IPS-18c (cell line): ENCODE measurements at regions not wholly inside any gene's neighbourhood (a gene's known extent, or its start where the extent isn't known, plus 50 kb on each side); places are given as distances from the start of the nearest gene placed in this dataset.
"Not testable (repeated sequence)": the region's sequence is repeated elsewhere in the genome, so short reads cannot be mapped to it uniquely, and the experiment has no call there.

Source experiments
- H3K4me3 ChIP-seq: 2 replicates; pipeline ENCODE4 v1.7.0; 2013; ENCODE audit warnings: low read depth, mild to moderate bottlenecking, low read length, moderate library complexity; ENCODE audit not compliant: insufficient read depth
- H3K9me3 ChIP-seq: one replicate; pipeline ENCODE4 v1.6.1; 2013; ENCODE audit warnings: mild to moderate bottlenecking, low read length, moderate library complexity; ENCODE audit not compliant: control insufficient read depth, insufficient read depth

DNA sequence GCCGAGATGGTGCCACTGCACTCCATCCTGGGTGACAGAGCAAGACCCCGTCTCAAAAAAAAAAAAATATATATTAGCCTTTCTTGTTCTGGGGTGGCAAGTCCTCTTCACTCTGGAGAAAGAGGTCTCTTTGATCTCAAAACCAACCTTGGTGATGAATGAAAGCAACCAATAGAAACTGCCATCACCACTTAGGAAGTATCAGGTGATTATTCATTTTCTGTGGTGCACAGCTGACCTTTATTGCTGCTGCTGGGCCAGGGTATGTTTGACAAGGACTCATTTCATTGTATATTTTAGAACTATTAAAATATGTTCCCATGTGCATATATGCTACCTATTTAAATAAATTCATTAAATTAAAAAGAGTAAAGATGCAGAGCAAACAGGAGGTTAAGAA is 76.0 kb upstream of the KIT start:
- no peaks in the 10 kb centered on the region for H3K9me3 ChIP-seq

DNA sequence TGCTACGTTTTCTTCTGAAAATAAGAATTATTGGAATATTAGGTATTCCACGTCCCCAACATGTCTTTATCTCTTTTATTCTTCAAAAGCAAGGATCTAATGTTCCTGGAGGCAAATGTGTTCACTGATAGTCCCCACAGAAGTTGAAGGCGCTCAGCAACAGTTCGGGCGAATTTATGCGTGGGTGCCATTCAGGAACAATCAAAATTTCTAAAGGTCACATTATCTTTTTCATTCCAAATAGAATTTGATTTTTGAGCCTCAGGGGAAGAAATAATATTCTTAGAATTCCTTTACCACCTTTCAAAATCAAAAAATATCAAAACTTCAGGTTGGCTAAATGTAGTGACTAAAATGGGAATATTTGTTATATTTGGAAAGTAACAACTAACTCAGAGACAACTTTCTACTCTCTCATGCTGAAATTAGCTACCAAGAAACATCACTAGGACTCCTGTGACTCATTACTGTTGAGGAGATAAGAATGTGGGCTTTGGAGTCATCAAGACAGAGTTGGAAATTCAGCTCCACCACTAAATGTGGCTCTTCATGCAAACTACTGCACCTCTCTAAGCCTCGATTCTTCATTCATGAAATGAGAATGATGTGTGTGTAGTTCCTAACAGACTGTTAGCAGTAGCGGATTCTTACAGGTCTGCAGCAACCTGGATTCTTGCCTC is 72.3 kb upstream of the KIT start:
- no peaks in the 10 kb centered on the region for H3K9me3 ChIP-seq
- H3K4me3 ChIP-seq, result no peak overlapping the region

More for the DNA sequence above, 76.0 kb upstream of the KIT start:
- H3K4me3 ChIP-seq, result no peak overlapping the region

DNA sequence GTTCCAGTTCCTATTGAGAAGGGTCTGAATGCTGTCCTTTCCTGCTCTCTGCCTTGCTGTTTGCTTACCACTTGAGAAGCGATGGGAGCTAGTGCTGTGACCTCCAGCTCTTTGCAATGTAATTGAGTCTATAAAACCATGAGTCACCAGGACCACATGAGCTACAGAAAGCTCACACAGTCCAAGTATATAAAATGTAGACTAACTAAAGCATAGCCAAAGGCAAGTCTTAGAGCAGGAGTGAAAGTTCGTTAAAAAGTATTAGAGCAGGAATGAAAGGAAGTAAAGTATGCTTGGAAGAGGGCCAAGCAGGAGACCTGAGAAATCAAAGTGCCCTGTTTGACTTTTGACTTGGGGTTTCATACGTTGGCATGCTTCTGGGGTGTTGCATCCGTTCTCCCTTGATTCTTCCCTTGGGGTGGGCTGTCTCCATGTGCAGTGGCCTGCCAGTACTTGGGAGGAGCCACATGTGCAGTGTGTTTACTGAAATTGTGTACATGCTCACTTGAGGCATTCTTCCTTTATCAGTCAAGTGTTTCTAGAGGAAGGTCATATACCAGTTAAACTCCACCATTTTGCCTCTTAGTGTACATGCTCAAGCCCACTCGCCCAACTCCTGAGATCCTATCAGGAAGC is 71.3 kb upstream of the KIT start:
- Histone ChIP-seq H3K9me3 (no peaks in the 10 kb centered on the region), H3K4me3 (no peak overlapping the region)

DNA sequence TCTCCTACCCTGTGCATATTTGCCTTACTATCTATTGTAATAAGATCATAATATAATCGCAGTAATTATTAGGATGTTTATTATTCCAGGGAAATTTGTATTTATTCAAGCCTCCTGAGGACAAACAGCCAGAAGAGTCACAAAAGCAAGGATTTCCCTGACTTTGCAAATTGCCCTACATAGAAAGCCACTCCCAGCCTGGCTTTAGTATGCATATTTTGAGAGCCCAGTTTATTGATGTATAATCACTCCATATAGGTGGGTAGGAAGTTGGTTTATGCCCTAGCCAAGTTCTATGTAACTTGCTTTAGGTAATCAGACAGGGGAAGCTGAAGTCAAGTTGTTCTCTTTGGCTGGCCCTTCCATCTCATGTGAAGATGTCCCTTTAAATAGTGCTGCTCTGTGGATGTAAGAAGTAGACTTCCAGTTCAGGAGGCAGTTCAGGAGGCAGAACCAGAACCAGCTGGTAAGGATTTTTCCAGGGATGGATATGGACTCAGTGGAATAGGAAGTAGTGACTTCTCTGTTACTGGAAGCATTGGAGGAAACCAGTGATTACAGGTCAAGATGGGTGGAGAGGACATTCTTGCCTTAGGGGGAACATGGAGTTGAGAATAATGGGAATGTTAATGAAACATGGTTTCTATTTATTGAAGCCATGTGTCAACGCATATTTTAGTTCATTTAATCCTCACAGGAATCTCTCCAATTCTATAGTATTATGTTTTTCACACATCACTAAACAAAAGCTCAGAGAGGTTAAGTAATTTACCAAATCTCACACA is 70.5 kb upstream of the KIT start:
- no peak overlapping the region for H3K4me3 ChIP-seq
- H3K9me3 ChIP-seq, result no peaks in the 10 kb centered on the region

DNA sequence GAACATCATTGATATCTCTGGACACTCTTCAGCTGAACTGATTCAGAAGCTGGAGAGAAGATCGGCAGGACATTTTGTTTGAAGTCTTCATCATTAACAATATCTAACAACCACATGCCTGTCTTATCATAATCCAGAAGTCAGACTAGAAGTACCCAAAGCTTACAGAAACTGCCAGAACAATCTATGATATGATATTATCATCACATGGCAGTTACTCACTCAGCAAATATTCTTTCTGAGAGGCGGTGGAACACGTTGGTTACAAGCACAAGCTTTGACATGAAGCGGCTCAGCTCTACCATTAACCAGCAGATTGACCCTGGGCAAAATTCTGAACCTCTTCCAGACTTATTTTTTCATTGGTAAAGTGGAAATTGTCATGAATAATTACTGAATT is 69.4 kb upstream of the KIT start:
- no peak overlapping the region for H3K4me3 ChIP-seq
- H3K9me3 ChIP-seq, result no peaks in the 10 kb centered on the region

DNA sequence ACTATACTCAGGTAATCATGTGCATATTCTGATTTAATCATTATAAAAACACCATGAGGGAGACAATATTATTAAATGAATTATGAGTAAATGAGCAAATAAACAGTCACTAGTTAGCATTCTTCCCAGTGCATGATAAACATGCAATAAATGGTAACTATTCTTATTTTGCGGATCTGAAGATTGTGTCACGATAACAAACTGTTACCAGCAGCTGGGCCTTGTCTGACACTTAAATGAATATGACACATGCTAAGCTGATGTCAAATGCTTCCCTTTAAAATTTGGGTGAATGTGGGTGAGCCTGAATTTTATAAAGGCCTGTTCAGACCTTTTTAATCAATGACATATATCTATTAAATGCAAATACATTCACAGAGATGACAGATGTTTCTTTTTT is 68.2 kb upstream of the KIT start:
- H3K4me3 ChIP-seq, result no peak overlapping the region
- no peaks in the 10 kb centered on the region for H3K9me3 ChIP-seq

DNA sequence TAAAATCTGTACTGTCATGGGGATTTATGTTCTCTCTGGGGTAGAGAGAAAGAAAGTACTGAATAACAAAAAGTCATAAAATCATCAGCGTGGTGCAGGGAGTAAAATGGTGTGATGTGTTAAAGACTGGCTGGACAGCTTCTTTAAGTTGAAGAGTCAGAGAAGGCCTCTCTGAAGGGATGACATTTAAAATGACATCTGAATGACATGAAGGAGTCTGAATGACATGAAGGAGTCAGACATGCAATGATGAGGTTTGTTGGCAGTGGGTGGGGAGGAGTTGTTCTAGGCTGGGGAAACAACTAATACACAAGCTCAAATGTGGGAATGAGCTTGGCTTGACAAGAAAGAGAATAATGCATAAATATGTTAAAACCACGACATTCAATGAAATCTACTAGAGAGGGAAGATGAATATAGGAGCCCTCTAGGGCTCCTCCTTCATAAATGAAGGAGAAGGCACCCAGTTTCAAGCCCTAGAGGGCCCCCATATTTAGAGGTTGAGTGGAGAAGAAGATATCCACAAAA is 63.9 kb upstream of the KIT start:
- Histone ChIP-seq H3K9me3 (no peaks in the 10 kb centered on the region), H3K4me3 (no peak overlapping the region)

DNA sequence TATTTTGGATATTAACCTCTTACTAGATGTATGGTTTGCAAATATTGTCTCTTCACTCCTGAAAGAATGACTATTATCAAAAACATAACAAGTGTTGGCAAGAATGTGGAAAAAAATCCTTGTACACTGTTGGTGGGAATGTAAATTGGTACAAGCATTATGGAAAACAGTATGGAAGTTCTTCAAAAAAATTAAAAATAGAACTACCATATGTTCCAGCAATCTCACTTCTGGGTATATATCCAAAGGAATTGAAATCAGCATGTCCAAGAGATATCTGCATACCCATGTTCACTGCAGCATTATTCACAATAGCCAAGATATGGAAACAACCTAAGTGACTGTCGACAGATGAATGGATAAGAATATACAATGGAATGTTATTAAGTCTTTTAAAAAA is 61.6 kb upstream of the KIT start:
- H3K9me3 ChIP-seq, result no peaks in the 10 kb centered on the region

DNA sequence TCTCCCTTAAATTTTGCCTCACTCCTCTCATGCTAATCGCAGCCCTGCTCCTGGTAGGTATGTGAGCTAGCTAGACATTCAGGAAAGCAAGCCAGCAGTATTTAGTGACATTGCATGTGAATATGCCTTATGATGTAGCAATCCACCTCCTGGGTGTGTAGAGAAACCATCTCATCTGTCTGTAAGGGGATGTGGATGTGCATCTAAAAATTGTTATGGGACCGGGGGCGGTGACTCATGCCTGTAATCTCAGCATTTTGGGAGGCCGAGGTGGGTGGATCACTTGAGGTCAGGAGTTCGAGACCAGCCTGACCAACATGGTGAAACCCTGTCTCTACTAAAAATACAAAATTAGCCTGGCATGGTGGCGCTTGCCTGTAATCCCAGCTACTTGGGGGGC is 60.1 kb upstream of the KIT start:
- H3K4me3 ChIP-seq, H3K9me3 ChIP-seq: not testable (repeated sequence)

More for the DNA sequence above, 61.6 kb upstream of the KIT start:
- H3K4me3 ChIP-seq, result no peak overlapping the region

DNA sequence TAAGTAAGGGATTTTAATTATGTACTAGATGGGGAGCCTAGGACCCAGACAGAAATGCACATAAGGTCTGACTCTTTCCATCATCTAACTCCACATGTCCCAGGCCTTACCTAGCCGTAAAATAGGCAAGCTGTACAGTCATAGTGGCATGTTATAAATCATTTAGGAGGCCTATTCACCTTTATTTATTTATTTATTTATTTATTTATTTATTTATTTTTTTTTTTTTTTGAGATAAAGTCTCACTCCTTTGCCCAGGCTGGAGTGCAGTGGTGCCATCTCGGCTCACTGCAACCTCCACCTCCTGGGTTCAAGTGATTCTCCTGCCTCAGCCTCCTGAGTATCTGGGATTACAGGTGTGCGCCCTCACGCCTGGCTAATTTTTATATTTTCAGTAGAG is 55.6 kb upstream of the KIT start:
- not testable (repeated sequence) for H3K9me3 ChIP-seq, H3K4me3 ChIP-seq

DNA sequence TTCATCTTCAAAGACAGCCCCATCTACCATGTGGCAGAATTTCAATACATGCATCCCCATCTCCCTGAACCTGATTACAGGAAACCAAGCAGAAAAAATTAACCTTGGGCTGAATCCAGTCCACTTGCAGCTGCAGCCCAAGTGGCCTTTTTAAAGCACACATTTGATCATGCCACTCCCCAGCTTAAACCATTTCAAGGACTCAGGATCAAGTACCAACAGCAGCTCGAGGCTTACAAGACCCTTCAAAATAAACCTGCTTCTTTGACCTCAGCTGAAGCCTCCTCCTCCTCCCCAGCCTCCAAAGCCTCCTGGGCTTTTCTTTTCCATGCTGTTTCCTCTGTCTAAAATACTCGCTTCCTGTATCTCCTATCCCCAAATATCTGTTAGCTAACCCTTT is 50.7 kb upstream of the KIT start:
- Histone ChIP-seq H3K4me3 (no peak overlapping the region), H3K9me3 (peaks cover 5% of the 10 kb centered on the region)

DNA sequence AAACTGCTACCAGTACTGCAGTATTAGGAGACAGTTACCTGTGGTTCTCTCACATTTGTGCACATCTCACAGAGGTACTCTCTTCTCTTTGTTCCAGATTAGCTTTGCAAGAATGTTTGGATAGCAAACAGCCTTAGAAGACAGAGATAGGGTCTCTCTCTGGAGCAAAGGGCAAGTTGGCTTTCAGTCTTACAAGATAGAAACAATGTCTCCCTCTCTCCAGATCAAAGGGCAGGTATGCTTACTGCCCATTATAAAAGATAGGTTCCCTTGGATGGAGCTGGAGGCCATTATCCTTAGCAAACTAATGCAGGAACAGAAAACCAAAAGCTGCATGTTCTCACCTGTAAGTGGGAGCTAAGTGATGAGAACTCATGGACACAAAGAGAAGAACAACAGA is 50.2 kb upstream of the KIT start:
- Histone ChIP-seq H3K4me3 (no peak overlapping the region), H3K9me3 (peaks cover 5% of the 10 kb centered on the region)
